HL-60 (cell line): ENCODE measurements at regions not wholly inside any gene's neighbourhood (a gene's known extent, or its start where the extent isn't known, plus 50 kb on each side); places are given as distances from the start of the nearest gene placed in this dataset.
"Not testable (repeated sequence)": the region's sequence is repeated elsewhere in the genome, so short reads cannot be mapped to it uniquely, and the experiment has no call there.

Experiments used
- DNase-seq, 2 experiments: peaks; one replicate each; pipeline ENCODE4 v3.0.0-alpha.2; 2010 to 2020; ENCODE audit warnings: low read depth in 1 of 2, low spot score in 1 of 2
- H3K27ac ChIP-seq: fragments of 250-450 bp; sonication (Bioruptor Pico); replicated peaks from 2 replicates; pipeline ENCODE4 v1.5.1; 2020; ENCODE audit warnings: mild to moderate bottlenecking, moderate library complexity
- H3K27me3 ChIP-seq: fragments of 250-450 bp; sonication (Bioruptor Pico); 2 replicates; pipeline ENCODE4 v1.5.1; 2021; ENCODE audit warnings: mild to moderate bottlenecking, moderate library complexity; ENCODE audit not compliant: insufficient read depth, poor library complexity, severe bottlenecking
- H3K4me3 ChIP-seq: replicated peaks from 2 replicates; pipeline ENCODE4 v1.5.1; 2011; ENCODE audit warnings: mild to moderate bottlenecking, control low read depth, low read length; ENCODE audit not compliant: insufficient read depth
- CTCF ChIP-seq: IDR thresholded peaks from one replicate; pipeline ENCODE4 v1.5.1; 2011; ENCODE audit warnings: low read length, control low read depth, inconsistent platforms; ENCODE audit not compliant: insufficient read depth
- GABPA ChIP-seq: IDR thresholded peaks from 2 replicates; pipeline ENCODE4 v1.6.1; 2012; ENCODE audit warnings: low read depth
- POLR2AphosphoS5 ChIP-seq: IDR thresholded peaks from 2 replicates; pipeline ENCODE4 v1.6.1; 2012; ENCODE audit warnings: low read depth
- REST ChIP-seq: IDR thresholded peaks from 2 replicates; pipeline ENCODE4 v1.6.1; 2012; ENCODE audit warnings: low read depth; ENCODE audit not compliant: insufficient replicate concordance
- SPI1 ChIP-seq: IDR thresholded peaks from 2 replicates; pipeline ENCODE4 v1.6.1; 2012; ENCODE audit warnings: low read depth, mild to moderate bottlenecking, borderline replicate concordance

- Histone ChIP-seq H3K27me3 (no peaks in the 10 kb centered on the region), H3K27ac (no peak overlapping the region), H3K4me3 (no peak overlapping the region)
- DNase-seq = peak in 1 of 2 experiments; percentile 6
- TF ChIP-seq CTCF (no peak), GABPA (no peak), REST (peak; percentile 66), SPI1 (peak; percentile 86), POLR2AphosphoS5 (no peak)
Measured at GRCh38 chr10:84012831-84013458, 126.4 kb upstream of the GHITM start.

DNA sequence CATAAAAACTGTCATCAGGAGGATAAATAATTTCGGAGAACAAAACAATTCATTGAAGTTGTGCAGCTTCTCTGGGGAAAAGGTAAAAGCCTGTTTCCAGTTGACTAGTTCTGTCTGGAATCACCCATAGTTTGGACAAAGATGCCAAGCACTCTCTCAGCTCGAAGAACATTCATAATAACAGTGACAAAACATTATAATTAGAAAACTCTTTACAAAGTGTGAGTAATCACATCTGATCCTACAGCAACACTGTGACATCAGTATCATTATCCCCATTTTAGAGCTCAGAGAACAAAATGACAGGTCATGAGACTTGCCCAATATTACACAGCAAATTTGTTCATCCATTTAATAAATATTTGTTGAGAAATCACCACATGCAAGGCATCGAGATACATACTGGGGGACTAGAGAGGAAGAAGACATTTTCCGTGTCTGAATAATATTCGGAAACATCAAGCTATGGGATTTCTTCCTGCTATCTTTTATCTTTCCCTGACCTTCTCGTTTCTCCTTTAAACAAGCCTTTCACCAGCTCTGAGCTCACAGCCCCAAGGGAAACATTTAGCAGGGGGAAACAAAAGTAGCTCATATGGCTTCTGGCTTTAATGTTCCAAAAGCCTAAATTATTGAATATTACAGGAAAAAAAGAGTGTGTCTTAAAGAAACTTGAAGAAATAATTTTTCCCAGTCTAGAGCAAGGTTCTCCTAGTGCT lies 123.3 kb upstream of the GHITM start:
- Histone ChIP-seq H3K4me3 (no peak overlapping the region), H3K27ac (no peak overlapping the region), H3K27me3 (no peaks in the 10 kb centered on the region)
- no peak for TF ChIP-seq POLR2AphosphoS5
- no peak for TF ChIP-seq REST
- no peak for TF ChIP-seq GABPA
- no peak for TF ChIP-seq SPI1
- TF ChIP-seq CTCF = no peak
- DNase-seq = no peak

GRCh38 chr10:84018826-84019225 lies 120.5 kb upstream of the GHITM start:
- Histone ChIP-seq H3K27me3 (no peaks in the 10 kb centered on the region), H3K4me3 (no peak overlapping the region), H3K27ac (no peak overlapping the region)
- DNase-seq = no peak
- TF ChIP-seq REST (no peak), POLR2AphosphoS5 (no peak), GABPA (no peak), SPI1 (no peak), CTCF (no peak)

DNA sequence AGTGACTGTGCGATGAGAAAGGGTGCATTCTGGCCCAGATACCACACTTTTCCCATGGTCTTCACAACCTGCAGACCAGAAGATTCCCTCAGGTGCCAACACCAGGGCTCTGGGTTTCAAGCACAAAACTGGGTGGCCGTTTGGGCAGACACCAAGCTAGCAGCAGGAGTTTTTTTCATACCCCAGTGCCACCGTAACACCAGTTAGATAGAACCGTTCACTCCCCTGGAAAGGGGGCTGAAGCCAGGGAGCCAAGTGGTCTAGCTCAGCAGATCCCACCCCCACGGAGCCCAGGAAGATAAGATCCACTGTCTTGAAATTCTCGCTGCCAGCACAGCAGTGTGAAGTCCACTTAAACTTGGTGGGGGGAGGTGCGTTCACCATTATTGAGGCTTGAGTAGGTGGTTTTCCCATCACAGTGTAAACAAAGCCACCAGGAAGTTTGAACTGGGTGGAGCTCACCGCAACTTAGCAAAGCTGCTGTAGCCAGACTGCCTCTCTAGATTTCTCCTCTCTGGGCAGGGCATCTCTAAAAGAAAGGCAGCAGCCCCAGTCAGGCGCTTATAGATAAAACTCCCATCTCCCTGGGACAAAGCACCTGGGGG lies 119.4 kb upstream of the GHITM start:
- not testable (repeated sequence) for H3K27ac ChIP-seq, H3K4me3 ChIP-seq, DNase-seq, H3K27me3 ChIP-seq
